Heart left ventricle (tissue), 16 donors: ENCODE measurements at regions not wholly inside any gene's neighbourhood (a gene's known extent, or its start where the extent isn't known, plus 50 kb on each side); places are given as distances from the start of the nearest gene placed in this dataset.

Experiments
- ATAC-seq, 4 donors: fragments of 200-7000 bp; cut with Tn5 transposase; one replicate each; pipeline ENCODE4 v1.9.1; 2020 to 2022; ENCODE audit warnings: moderate library complexity in 4 of 4, mild to moderate bottlenecking in 3 of 4, moderate number of reproducible peaks in 1 of 4
- DNase-seq, 5 donors: peaks; one replicate each; pipeline ENCODE4 v3.0.0-alpha.2; 2020
- H3K27ac ChIP-seq, 12 donors: fragments of 200-600 bp; sonication (generic) in 4 of 12; one replicate each; pipeline versions ENCODE4 v1.5.0 to v1.8.0; 2016 to 2022; ENCODE audit warnings: mild to moderate bottlenecking in 2 of 12
- H3K27me3 ChIP-seq, 9 donors: fragments of 200-600 bp; sonication (generic) in 2 of 9; one replicate each; pipeline versions ENCODE4 v1.5.1 to v1.8.0; 2016 to 2022; ENCODE audit warnings: mild to moderate bottlenecking in 3 of 9
- H3K36me3 ChIP-seq, 9 donors: fragments of 200-600 bp; sonication (generic) in 2 of 9; one replicate each; pipeline versions ENCODE4 v1.5.0 to v1.8.0; 2018 to 2022; ENCODE audit warnings: mild to moderate bottlenecking in 2 of 9
- H3K4me1 ChIP-seq, 12 donors: fragments of 200-600 bp; sonication (generic) in 4 of 12; one replicate each; pipeline versions ENCODE4 v1.5.0 to v1.8.0; 2016 to 2022; ENCODE audit warnings: mild to moderate bottlenecking in 3 of 12
- H3K4me3 ChIP-seq, 12 donors: fragments of 200-600 bp; sonication (generic) in 4 of 12; one replicate each; pipeline versions ENCODE4 v1.5.0 to v1.8.0; 2017 to 2022; ENCODE audit warnings: mild to moderate bottlenecking in 9 of 12, moderate library complexity in 4 of 12
- H3K9me3 ChIP-seq, 12 donors: fragments of 200-600 bp; sonication (generic) in 4 of 12; one replicate each; pipeline versions ENCODE4 v1.5.0 to v1.8.0; 2016 to 2022; ENCODE audit warnings: mild to moderate bottlenecking in 1 of 12
- POLR2A ChIP-seq, 2 donors: fragments of 450-650 bp; IDR thresholded peaks; one replicate each; pipeline ENCODE4 v1.6.1; 2017; ENCODE audit warnings: antibody characterized with exemption in 2 of 2, mild to moderate bottlenecking in 2 of 2, moderate library complexity in 2 of 2
- WGBS, 4 donors: extraction: QIAGEN DNeasy Blood & Tissue Kit in 2 of 4; methylation state at CpG; one replicate each; pipeline versions ENCODE4 v1.1.5 to v1.1.7; 2013 to 2018; 5-methylcytosine and 5-hydroxymethylcytosine counted together
- intact Hi-C, 10 donors: fragments of 100-400 bp; cut with DNase I; formaldehyde crosslinking; loops; one replicate each; pipeline versions ENCODE4 v1.11.1 to v1.14.2; 2022
- TF ChIP-seq, protein P1 (sequence below), 12 donors: fragments of 200-600 bp; sonication (generic) in 4 of 12; IDR thresholded peaks; one replicate each; pipeline versions ENCODE4 v1.5.0 to v1.8.0; 2018 to 2022; ENCODE audit warnings: antibody characterized with exemption in 12 of 12, mild to moderate bottlenecking in 5 of 12
- donor health status: ischemic (EF 13 %, LVEDD 7.1; RV severe dilation, severe dysfunction).
- donor health status: healthy with polysubstance abuse.
- donor health status: DM: no; HTN: yes; CAD: no.
- donor health status: DM: no; HTN: no; CAD: no.
- donor health status: ischemic (EF 25% LVEDD 6.9; RV normal size, moderate dysfunction).
- donor health status: ischemic (EF 25% LVEDD 5.7; RV mildly dilated, moderate dysfunction).
- donor health status: healthy.
- donor health status: DM: yes; HTN: yes; CAD: no.
- donor health status: ischemic (EF 35%, LVEDD 5.7; RV mildly dilated, moderate dysfunction).
- donor health status: nonischemic (EF 11% LVEDD 7.7; RV severe dilation, severe dysfunction).
- donor health status: DM: yes; HTN: yes; CAD: no.
- donor health status: PGD.
- donor health status: ischemic (EF 29% LVEDD 5.4; RV normal size, mild dysfunction).
- donor health status: nonischemic (EF 23%, LVEDD 6.1; RV moderate dilation, normal function).

- Histone ChIP-seq H3K27ac (no peak overlapping the region), H3K4me1 (peaks cover 0 to 3% (median 0%) of the 10 kb centered on the region in 12 donors), H3K9me3 (peaks cover 0 to 5% (median 0%) of the 10 kb centered on the region in 12 donors), H3K36me3 (no peaks in the 10 kb centered on the region), H3K27me3 (no peaks in the 10 kb centered on the region), H3K4me3 (no peak overlapping the region)
- no peak for TF ChIP-seq POLR2A (IDR thresholded peaks at IDR 0.05)
- TF ChIP-seq, protein P1, sequence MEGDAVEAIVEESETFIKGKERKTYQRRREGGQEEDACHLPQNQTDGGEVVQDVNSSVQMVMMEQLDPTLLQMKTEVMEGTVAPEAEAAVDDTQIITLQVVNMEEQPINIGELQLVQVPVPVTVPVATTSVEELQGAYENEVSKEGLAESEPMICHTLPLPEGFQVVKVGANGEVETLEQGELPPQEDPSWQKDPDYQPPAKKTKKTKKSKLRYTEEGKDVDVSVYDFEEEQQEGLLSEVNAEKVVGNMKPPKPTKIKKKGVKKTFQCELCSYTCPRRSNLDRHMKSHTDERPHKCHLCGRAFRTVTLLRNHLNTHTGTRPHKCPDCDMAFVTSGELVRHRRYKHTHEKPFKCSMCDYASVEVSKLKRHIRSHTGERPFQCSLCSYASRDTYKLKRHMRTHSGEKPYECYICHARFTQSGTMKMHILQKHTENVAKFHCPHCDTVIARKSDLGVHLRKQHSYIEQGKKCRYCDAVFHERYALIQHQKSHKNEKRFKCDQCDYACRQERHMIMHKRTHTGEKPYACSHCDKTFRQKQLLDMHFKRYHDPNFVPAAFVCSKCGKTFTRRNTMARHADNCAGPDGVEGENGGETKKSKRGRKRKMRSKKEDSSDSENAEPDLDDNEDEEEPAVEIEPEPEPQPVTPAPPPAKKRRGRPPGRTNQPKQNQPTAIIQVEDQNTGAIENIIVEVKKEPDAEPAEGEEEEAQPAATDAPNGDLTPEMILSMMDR (IDR thresholded peaks at IDR 0.05) = no peak
- 49 to 63% (median 58%) methylated on average over 6 of the region's 6 CpGs for WGBS, 4 donors
- intact Hi-C loops = no loop called here
- DNase-seq (no peak), ATAC-seq (peak in 1 of 4 donors; percentile 14)
Observed at GRCh38 chr9:20188616-20189369, 400.0 kb upstream of the SLC24A2 start.

- Histone ChIP-seq H3K27me3 (no peaks in the 10 kb centered on the region), H3K4me3 (no peak overlapping the region), H3K9me3 (peaks cover 0 to 8% (median 0%) of the 10 kb centered on the region in 12 donors), H3K27ac (no peak overlapping the region), H3K36me3 (no peaks in the 10 kb centered on the region), H3K4me1 (peaks cover 0 to 3% (median 0%) of the 10 kb centered on the region in 12 donors)
- TF ChIP-seq, protein P1 (IDR thresholded peaks at IDR 0.05) = no peak
- TF ChIP-seq POLR2A (IDR thresholded peaks at IDR 0.05) = no peak
- ATAC-seq (no peak), DNase-seq (no peak)
- intact Hi-C loops = no loop called here
- 44 to 97% (median 69%) methylated on average over 2 of the region's 2 CpGs for whole genome bisulfite sequencing, 4 donors
Observed at GRCh38 chr9:20187318-20187717, 398.5 kb upstream of the SLC24A2 start.

GRCh38 chr9:20186823-20187222 lies 398.0 kb upstream of the SLC24A2 start:
- Histone ChIP-seq H3K27me3 (no peaks in the 10 kb centered on the region), H3K4me3 (no peak overlapping the region), H3K4me1 (peaks cover 0 to 3% (median 0%) of the 10 kb centered on the region in 12 donors), H3K27ac (no peak overlapping the region), H3K36me3 (no peaks in the 10 kb centered on the region), H3K9me3 (peaks cover 0 to 11% (median 0%) of the 10 kb centered on the region in 12 donors)
- no peak for DNase-seq
- TF ChIP-seq, protein P1 (IDR thresholded peaks at IDR 0.05) = no peak
- no peak for TF ChIP-seq POLR2A (IDR thresholded peaks at IDR 0.05)
- ATAC-seq = no peak
- intact Hi-C loops = no loop called here

DNA sequence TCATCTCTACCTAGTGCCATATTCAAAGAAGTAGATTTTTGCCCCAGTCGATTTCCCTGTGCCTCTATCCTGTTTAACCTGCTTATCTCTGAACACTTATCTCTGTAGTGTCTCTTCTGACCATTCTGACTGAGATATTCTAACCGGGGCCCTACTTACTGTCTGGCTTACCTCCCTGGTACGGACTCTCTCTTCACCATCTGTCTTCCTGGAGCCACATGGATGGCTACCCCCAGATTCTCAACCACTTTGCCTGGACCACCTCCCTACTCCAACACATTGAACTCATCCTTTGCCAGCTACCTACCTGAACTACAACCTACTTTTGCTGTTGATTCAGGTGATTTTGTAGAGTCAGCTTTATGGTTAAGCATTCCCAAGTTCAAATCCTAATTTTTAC lies 397.4 kb upstream of the SLC24A2 start:
- no peaks in the 10 kb centered on the region for H3K27me3 ChIP-seq
- H3K36me3 ChIP-seq = no peaks in the 10 kb centered on the region
- no peak overlapping the region for H3K4me3 ChIP-seq
- WGBS, 4 donors = 53 to 61% (median 60%) methylated on average over 3 of the region's 3 CpGs
- peaks cover 0 to 11% (median 0%) of the 10 kb centered on the region in 12 donors for H3K9me3 ChIP-seq
- no peak for TF ChIP-seq POLR2A (IDR thresholded peaks at IDR 0.05)
- TF ChIP-seq, protein P1 (IDR thresholded peaks at IDR 0.05) = no peak
- H3K4me1 ChIP-seq = peaks cover 0 to 3% (median 0%) of the 10 kb centered on the region in 12 donors
- no peak for ATAC-seq
- no peak overlapping the region for H3K27ac ChIP-seq
- DNase-seq = no peak
- intact Hi-C loops = no loop called here
